Body of pancreas (tissue), 4 donors: ENCODE measurements at regions not wholly inside any gene's neighbourhood (a gene's known extent, or its start where the extent isn't known, plus 50 kb on each side); places are given as distances from the start of the nearest gene placed in this dataset.

Source experiments
- ATAC-seq: fragments of 150-250 bp; one replicate; pipeline ENCODE4 v1.9.1; 2016
- DNase-seq, 4 donors: peaks; one replicate each; pipeline ENCODE4 v3.0.0-alpha.2; 2019
- H3K27ac ChIP-seq, 4 donors: fragments of 200-600 bp; sonication (generic); 1 replicate in 3 of 4; 2 replicates in 1 of 4; pipeline versions ENCODE4 v1.5.1 to v1.6.1; 2016 to 2019; ENCODE audit warnings: mild to moderate bottlenecking in 1 of 4, mixed read lengths in 1 of 4, moderate library complexity in 1 of 4
- H3K27me3 ChIP-seq, 2 donors: fragments of 200-600 bp; sonication (generic); one replicate each; pipeline ENCODE4 v1.6.0; 2016; ENCODE audit warnings: mild to moderate bottlenecking in 1 of 2
- H3K36me3 ChIP-seq, 2 donors: fragments of 200-600 bp; sonication (generic); replicated peaks in 1 of 2; 2 replicates each; pipeline ENCODE4 v1.5.1; 2016; ENCODE audit warnings: low read depth in 2 of 2; ENCODE audit not compliant: insufficient read depth in 1 of 2
- H3K4me1 ChIP-seq: fragments of 200-600 bp; sonication (generic); one replicate; pipeline ENCODE4 v1.6.0; 2016
- H3K4me3 ChIP-seq, 2 donors: fragments of 200-600 bp; sonication (generic); 1 replicate in 1 of 2; 2 replicates in 1 of 2; pipeline ENCODE4 v1.5.1; 2016 to 2019
- H3K9me3 ChIP-seq, 3 donors: fragments of 200-600 bp; sonication (generic); 1 replicate in 2 of 3; 2 replicates in 1 of 3; pipeline ENCODE4 v1.5.1; 2016
- CTCF ChIP-seq, 7 experiments: fragments of 450-650 bp in 4 of 7; fragments of 200-600 bp in 3 of 7; sonication (generic) in 3 of 7; IDR thresholded peaks; one replicate each; pipeline ENCODE4 v1.5.1; 2016 to 2019; ENCODE audit warnings: antibody characterized with exemption in 7 of 7
- POLR2A ChIP-seq, 3 donors: fragments of 450-650 bp; IDR thresholded peaks; one replicate each; pipeline ENCODE4 v1.6.1; 2016; ENCODE audit warnings: antibody characterized with exemption in 3 of 3, mild to moderate bottlenecking in 2 of 3
- WGBS, 2 donors: methylation state at CpG; one replicate each; pipeline ENCODE4 v1.1.5; 2017; 5-methylcytosine and 5-hydroxymethylcytosine counted together
- intact Hi-C: fragments of 100-400 bp; cut with DNase I; formaldehyde crosslinking; loops from one replicate; pipeline ENCODE4 v1.15.1; 2023

- no peak overlapping the region for H3K27ac ChIP-seq
- no peaks in the 10 kb centered on the region for H3K9me3 ChIP-seq
- no peaks in the 10 kb centered on the region for H3K36me3 ChIP-seq
- no peak for TF ChIP-seq CTCF (IDR thresholded peaks at IDR 0.05)
- TF ChIP-seq POLR2A (IDR thresholded peaks at IDR 0.05), result no peak
- 48 to 73% methylated on average over 15 to 17 of the region's 18 CpGs for WGBS, 2 donors
- DNase-seq, result no peak
- no peaks in the 10 kb centered on the region for H3K27me3 ChIP-seq
- ATAC-seq, result no peak
- intact Hi-C loops, result no loop called here
- no peaks in the 10 kb centered on the region for H3K4me1 ChIP-seq
- H3K4me3 ChIP-seq, result no peak overlapping the region
Measured at GRCh38 chr6:94510877-94511276, 1066.5 kb upstream of the MANEA start.

GRCh38 chr6:94501516-94501915 is 1075.8 kb upstream of the MANEA start:
- no peaks in the 10 kb centered on the region for H3K9me3 ChIP-seq
- no peaks in the 10 kb centered on the region for H3K27me3 ChIP-seq
- DNase-seq, result no peak
- H3K27ac ChIP-seq, result no peak overlapping the region
- ATAC-seq, result no peak
- 9 to 20% methylated on average over 2 of the region's 2 CpGs for WGBS, 2 donors
- no peaks in the 10 kb centered on the region for H3K36me3 ChIP-seq
- H3K4me1 ChIP-seq, result no peaks in the 10 kb centered on the region
- H3K4me3 ChIP-seq, result no peak overlapping the region
- TF ChIP-seq POLR2A (IDR thresholded peaks at IDR 0.05), result no peak
- intact Hi-C loops, result no loop called here

- H3K27me3 ChIP-seq, result no peaks in the 10 kb centered on the region
- H3K4me1 ChIP-seq, result no peaks in the 10 kb centered on the region
- no peak overlapping the region for H3K27ac ChIP-seq
- no peaks in the 10 kb centered on the region for H3K9me3 ChIP-seq
- no peak for DNase-seq
- no peaks in the 10 kb centered on the region for H3K36me3 ChIP-seq
- no peak for ATAC-seq
- intact Hi-C loops, result no loop called here
- TF ChIP-seq POLR2A (IDR thresholded peaks at IDR 0.05) (no peak), CTCF (IDR thresholded peaks at IDR 0.05) (no peak)
- H3K4me3 ChIP-seq, result no peak overlapping the region
Measured at GRCh38 chr6:94498099-94498498, 1078.7 kb upstream of the EPHA7 start.

DNA sequence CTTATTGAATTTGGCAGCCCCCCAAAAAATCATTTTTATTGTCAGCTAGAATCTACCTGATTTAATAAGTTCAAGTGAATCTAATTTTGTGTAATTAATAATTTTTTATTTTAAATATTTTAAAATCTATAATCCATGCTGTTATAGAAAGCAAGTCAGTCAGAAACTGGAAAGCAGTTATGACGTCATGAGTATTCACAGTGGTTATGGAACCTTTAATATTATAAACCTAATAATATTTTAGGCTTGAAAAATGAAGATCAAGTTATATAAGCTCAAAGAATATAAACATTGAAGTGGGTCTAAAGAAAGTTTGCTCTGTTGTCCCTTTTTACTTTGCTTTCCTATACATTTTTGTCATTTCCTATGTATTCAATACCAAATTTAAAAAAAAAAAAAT is 1075.1 kb upstream of the EPHA7 start:
- no peak for TF ChIP-seq POLR2A (IDR thresholded peaks at IDR 0.05)
- no peak for TF ChIP-seq CTCF (IDR thresholded peaks at IDR 0.05)

DNA sequence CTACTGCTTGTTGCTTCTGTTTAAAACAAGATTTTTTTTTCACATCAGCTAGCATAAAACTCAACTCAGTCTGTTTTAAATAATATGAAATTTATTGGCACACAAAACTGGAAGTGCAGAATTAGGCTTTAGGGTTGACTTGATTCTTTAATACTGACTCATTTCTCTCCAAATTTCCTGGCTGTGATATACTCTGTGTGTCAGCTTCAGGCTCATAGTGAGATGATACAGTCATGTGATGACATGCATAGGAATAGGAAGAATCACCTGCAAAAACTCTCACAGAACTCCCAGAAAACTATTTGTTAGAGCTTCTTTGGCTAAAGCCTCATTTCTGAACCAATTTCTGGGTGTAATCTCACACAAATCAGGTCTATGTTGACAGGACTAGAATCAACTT is 1068.0 kb upstream of the EPHA7 start:
- TF ChIP-seq CTCF (IDR thresholded peaks at IDR 0.05), result no peak
- TF ChIP-seq POLR2A (IDR thresholded peaks at IDR 0.05), result no peak
- ATAC-seq, result no peak

More for the DNA sequence above, 1075.1 kb upstream of the EPHA7 start:
- no peak for ATAC-seq
- H3K4me3 ChIP-seq, result no peak overlapping the region
- H3K9me3 ChIP-seq, result no peaks in the 10 kb centered on the region
- H3K36me3 ChIP-seq, result no peaks in the 10 kb centered on the region
- DNase-seq, result no peak
- H3K4me1 ChIP-seq, result no peaks in the 10 kb centered on the region
- intact Hi-C loops, result no loop called here
- WGBS, 2 donors, result 66 to 67% methylated on average over 1 of the region's 1 CpG
- no peaks in the 10 kb centered on the region for H3K27me3 ChIP-seq
- H3K27ac ChIP-seq, result no peak overlapping the region

More for the DNA sequence above, 1068.0 kb upstream of the EPHA7 start:
- no peaks in the 10 kb centered on the region for H3K36me3 ChIP-seq
- H3K27ac ChIP-seq, result no peak overlapping the region
- H3K4me3 ChIP-seq, result no peak overlapping the region
- H3K27me3 ChIP-seq, result no peaks in the 10 kb centered on the region
- H3K9me3 ChIP-seq, result no peaks in the 10 kb centered on the region
- DNase-seq, result no peak
- intact Hi-C loops, result no loop called here
- H3K4me1 ChIP-seq, result no peaks in the 10 kb centered on the region
